Gastrocnemius medialis (tissue), 4 donors: ENCODE measurements at regions not wholly inside any gene's neighbourhood (a gene's known extent, or its start where the extent isn't known, plus 50 kb on each side); places are given as distances from the start of the nearest gene placed in this dataset.

Experiments used
- POLR2A ChIP-seq, 2 donors: fragments of 450-650 bp; IDR thresholded peaks; one replicate each; pipeline ENCODE4 v1.6.1; 2017; ENCODE audit warnings: antibody characterized with exemption in 2 of 2, mild to moderate bottlenecking in 2 of 2, moderate library complexity in 2 of 2
- TF ChIP-seq, protein P1 (sequence below), 5 experiments: fragments of 450-650 bp in 3 of 5; fragments of 200-600 bp in 2 of 5; sonication (generic) in 2 of 5; IDR thresholded peaks in 4 of 5; conservative IDR thresholded peaks in 1 of 5; 1 replicate in 4 of 5; 2 replicates in 1 of 5; pipeline ENCODE4 v1.5.1; 2016 to 2019; ENCODE audit warnings: antibody characterized with exemption in 5 of 5, mild to moderate bottlenecking in 3 of 5, moderate library complexity in 3 of 5

GRCh38 chrX:5595570-5595969, 633.1 kb downstream of the NLGN4X start:
- TF ChIP-seq, protein P1, sequence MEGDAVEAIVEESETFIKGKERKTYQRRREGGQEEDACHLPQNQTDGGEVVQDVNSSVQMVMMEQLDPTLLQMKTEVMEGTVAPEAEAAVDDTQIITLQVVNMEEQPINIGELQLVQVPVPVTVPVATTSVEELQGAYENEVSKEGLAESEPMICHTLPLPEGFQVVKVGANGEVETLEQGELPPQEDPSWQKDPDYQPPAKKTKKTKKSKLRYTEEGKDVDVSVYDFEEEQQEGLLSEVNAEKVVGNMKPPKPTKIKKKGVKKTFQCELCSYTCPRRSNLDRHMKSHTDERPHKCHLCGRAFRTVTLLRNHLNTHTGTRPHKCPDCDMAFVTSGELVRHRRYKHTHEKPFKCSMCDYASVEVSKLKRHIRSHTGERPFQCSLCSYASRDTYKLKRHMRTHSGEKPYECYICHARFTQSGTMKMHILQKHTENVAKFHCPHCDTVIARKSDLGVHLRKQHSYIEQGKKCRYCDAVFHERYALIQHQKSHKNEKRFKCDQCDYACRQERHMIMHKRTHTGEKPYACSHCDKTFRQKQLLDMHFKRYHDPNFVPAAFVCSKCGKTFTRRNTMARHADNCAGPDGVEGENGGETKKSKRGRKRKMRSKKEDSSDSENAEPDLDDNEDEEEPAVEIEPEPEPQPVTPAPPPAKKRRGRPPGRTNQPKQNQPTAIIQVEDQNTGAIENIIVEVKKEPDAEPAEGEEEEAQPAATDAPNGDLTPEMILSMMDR (IDR thresholded peaks at IDR 0.05 in 4 of 5, conservative IDR thresholded peaks at IDR 0.05 in 1 of 5) = no peak
- TF ChIP-seq POLR2A (IDR thresholded peaks at IDR 0.05) = no peak
